SH-SY5Y (cell line): ENCODE measurements at regions not wholly inside any gene's neighbourhood (a gene's known extent, or its start where the extent isn't known, plus 50 kb on each side); places are given as distances from the start of the nearest gene placed in this dataset.

Source experiments
- GATA2 ChIP-seq: IDR thresholded peaks from 2 replicates; pipeline ENCODE4 v1.6.1; 2011; ENCODE audit warnings: mild to moderate bottlenecking, low read depth, low read length
- GATA3 ChIP-seq: IDR thresholded peaks from 2 replicates; pipeline ENCODE4 v1.6.1; 2011; ENCODE audit warnings: low read depth, mild to moderate bottlenecking, low read length, moderate library complexity

GRCh38 chr12:71338933-71339332 is 100.7 kb upstream of the LGR5 start:
- no peak for TF ChIP-seq GATA2
- TF ChIP-seq GATA3: no peak
